Tibial artery (tissue), 4 donors: ENCODE measurements at regions not wholly inside any gene's neighbourhood (a gene's known extent, or its start where the extent isn't known, plus 50 kb on each side); places are given as distances from the start of the nearest gene placed in this dataset.
"Not testable (repeated sequence)": the region's sequence is repeated elsewhere in the genome, so short reads cannot be mapped to it uniquely, and the experiment has no call there.

Experiments used
- DNase-seq, 2 donors: peaks; one replicate each; pipeline ENCODE4 v3.0.0-alpha.2; 2019
- H3K27ac ChIP-seq, 2 donors: fragments of 200-600 bp; sonication (generic) in 1 of 2; 1 replicate in 1 of 2; 2 replicates in 1 of 2; pipeline ENCODE4 v1.5.1; 2018 to 2019; ENCODE audit warnings: mild to moderate bottlenecking in 1 of 2
- H3K27me3 ChIP-seq, 2 donors: fragments of 200-600 bp; sonication (generic) in 1 of 2; one replicate each; pipeline versions ENCODE4 v1.5.1 to v1.6.0; 2016 to 2019
- H3K36me3 ChIP-seq, 3 donors: fragments of 200-600 bp; sonication (generic) in 2 of 3; one replicate each; pipeline ENCODE4 v1.5.1; 2016 to 2019; ENCODE audit warnings: mild to moderate bottlenecking in 2 of 3
- H3K4me1 ChIP-seq, 4 donors: fragments of 200-600 bp; sonication (generic) in 2 of 4; 1 replicate in 3 of 4; 2 replicates in 1 of 4; pipeline ENCODE4 v1.5.1; 2016 to 2019
- H3K4me3 ChIP-seq, 2 donors: fragments of 200-600 bp; sonication (generic) in 1 of 2; 1 replicate in 1 of 2; 2 replicates in 1 of 2; pipeline ENCODE4 v1.5.1; 2018 to 2019; ENCODE audit warnings: mild to moderate bottlenecking in 2 of 2
- H3K9me3 ChIP-seq, 3 donors: fragments of 200-600 bp; sonication (generic) in 1 of 3; one replicate each; pipeline ENCODE4 v1.5.1; 2016 to 2019
- intact Hi-C: fragments of 100-400 bp; cut with DNase I; formaldehyde crosslinking; loops from one replicate; pipeline ENCODE4 v1.15.0; 2023; ENCODE audit warnings: low total_unique reads
- TF ChIP-seq, protein P1 (sequence below), 2 experiments: fragments of 200-600 bp in 1 of 2; fragments of 450-650 bp in 1 of 2; IDR thresholded peaks; one replicate each; pipeline ENCODE4 v1.5.1; 2017 to 2019; ENCODE audit warnings: antibody characterized with exemption in 2 of 2, mild to moderate bottlenecking in 1 of 2, moderate library complexity in 1 of 2

DNA sequence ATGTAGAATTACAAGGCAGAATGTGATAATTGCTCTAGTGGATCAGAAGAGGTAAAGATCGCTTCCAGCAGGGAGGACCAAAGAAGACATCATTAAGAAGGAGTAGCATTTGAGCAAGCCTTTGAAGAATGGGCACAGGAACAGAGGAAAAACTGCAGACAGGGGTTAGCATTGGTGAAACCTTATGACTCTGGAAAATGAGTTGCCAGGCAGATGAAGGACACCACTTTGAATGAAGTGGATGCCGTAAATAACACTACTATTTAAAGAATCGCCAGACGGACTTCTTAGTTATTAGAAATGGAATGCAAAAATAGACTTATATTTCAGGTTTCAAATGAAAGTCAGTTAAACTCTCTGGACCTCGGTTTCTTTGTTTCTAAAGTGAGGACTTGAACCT, 727.7 kb downstream of the USP25 start:
- no peak for DNase-seq
- intact Hi-C loops, result no loop called here
- no peak overlapping the region for H3K27ac ChIP-seq
- H3K4me3 ChIP-seq, result no peak overlapping the region
- no peaks in the 10 kb centered on the region for H3K36me3 ChIP-seq
- TF ChIP-seq, protein P1, sequence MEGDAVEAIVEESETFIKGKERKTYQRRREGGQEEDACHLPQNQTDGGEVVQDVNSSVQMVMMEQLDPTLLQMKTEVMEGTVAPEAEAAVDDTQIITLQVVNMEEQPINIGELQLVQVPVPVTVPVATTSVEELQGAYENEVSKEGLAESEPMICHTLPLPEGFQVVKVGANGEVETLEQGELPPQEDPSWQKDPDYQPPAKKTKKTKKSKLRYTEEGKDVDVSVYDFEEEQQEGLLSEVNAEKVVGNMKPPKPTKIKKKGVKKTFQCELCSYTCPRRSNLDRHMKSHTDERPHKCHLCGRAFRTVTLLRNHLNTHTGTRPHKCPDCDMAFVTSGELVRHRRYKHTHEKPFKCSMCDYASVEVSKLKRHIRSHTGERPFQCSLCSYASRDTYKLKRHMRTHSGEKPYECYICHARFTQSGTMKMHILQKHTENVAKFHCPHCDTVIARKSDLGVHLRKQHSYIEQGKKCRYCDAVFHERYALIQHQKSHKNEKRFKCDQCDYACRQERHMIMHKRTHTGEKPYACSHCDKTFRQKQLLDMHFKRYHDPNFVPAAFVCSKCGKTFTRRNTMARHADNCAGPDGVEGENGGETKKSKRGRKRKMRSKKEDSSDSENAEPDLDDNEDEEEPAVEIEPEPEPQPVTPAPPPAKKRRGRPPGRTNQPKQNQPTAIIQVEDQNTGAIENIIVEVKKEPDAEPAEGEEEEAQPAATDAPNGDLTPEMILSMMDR (IDR thresholded peaks at IDR 0.05), result no peak
- no peaks in the 10 kb centered on the region for H3K27me3 ChIP-seq
- peaks cover 0 to 9% (median 6%) of the 10 kb centered on the region in 4 donors for H3K4me1 ChIP-seq
- no peaks in the 10 kb centered on the region for H3K9me3 ChIP-seq

DNA sequence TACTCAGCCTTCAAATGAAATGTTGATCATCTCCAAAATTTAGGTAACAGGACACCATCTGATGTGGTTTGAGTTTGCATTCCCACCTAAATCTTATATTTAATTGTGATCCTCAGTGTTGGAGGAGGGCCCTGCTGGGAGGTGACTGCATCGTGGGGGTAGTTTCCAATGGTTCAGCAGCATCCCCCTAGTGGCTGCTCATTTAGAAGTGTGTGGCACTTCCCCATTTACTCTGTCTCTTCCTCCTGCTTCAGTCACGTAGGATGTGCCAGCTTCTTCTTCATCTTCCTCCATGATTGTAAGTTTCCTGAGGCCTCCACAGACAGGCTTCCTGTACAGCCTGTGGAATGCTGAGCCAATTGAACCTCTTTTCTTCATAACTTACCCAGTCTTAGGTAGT, 731.2 kb downstream of the USP25 start:
- intact Hi-C loops, result no loop called here
- Histone ChIP-seq H3K9me3 (no peaks in the 10 kb centered on the region), H3K36me3 (no peaks in the 10 kb centered on the region), H3K27me3 (no peaks in the 10 kb centered on the region), H3K4me1 (peaks cover 0 to 6% (median 2%) of the 10 kb centered on the region in 4 donors), H3K27ac (no peak overlapping the region), H3K4me3 (no peak overlapping the region)
- DNase-seq, result no peak
- TF ChIP-seq, protein P1 (IDR thresholded peaks at IDR 0.05), result no peak

- DNase-seq, result not testable (repeated sequence)
Measured at GRCh38 chr21:16464211-16464889, 734.6 kb downstream of the USP25 start.

DNA sequence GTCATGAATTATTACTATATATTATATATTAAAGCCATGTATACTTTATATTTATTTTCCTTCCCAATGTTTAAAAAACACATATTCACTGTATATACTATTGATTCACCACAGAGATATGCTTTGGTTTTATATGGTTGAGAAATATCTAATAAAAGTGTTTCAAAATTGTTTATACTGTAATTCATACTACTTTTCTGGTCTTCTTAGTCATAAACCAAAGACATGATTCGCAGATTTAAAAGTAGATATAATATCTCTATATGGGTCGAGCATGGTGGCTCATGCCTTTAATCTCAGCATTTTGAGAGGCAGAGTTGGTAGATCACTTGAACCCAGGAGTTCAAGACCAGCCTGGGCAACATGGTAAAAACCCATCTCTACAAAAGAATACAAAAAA, 738.4 kb downstream of the USP25 start:
- H3K9me3 ChIP-seq, result no peaks in the 10 kb centered on the region
- H3K36me3 ChIP-seq, result no peaks in the 10 kb centered on the region
- TF ChIP-seq, protein P1 (IDR thresholded peaks at IDR 0.05), result no peak
- no peaks in the 10 kb centered on the region for H3K27me3 ChIP-seq
- DNase-seq, result no peak
- intact Hi-C loops, result no loop called here
- H3K4me3 ChIP-seq, result no peak overlapping the region
- no peak overlapping the region for H3K27ac ChIP-seq
- H3K4me1 ChIP-seq, result peaks cover 0 to 2% (median 0%) of the 10 kb centered on the region in 4 donors

More at GRCh38 chr21:16464211-16464889, 734.6 kb downstream of the USP25 start:
- H3K27me3 ChIP-seq, H3K4me3 ChIP-seq, H3K36me3 ChIP-seq, H3K27ac ChIP-seq, intact Hi-C loops, H3K4me1 ChIP-seq, H3K9me3 ChIP-seq: not testable (repeated sequence)

DNA sequence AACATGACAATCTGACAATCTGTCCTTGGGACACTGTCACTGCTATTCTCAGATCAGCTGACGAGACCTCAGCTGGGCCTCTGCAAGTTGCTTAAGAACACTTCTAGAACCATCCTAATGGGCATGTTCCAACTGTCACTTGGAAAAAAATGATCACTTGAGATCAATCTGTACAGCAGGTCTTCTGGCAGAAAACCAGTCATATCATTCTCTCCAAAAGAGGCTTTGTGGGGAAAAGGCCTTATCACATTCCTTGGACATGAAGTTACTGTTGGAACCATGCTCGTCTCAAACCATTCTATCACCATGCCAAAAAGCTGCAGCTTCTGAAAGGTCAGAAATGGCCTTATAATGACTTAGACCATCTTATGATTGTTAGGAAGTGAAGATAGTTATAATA, 744.2 kb downstream of the USP25 start:
- peaks cover 0 to under 1% (median 0%) of the 10 kb centered on the region in 3 donors for H3K9me3 ChIP-seq
- intact Hi-C loops, result no loop called here
- TF ChIP-seq, protein P1 (IDR thresholded peaks at IDR 0.05), result no peak
- H3K4me1 ChIP-seq, result peaks cover 0 to 26% (median 5%) of the 10 kb centered on the region in 4 donors
- no peak overlapping the region for H3K4me3 ChIP-seq
- H3K36me3 ChIP-seq, result no peaks in the 10 kb centered on the region
- no peak for DNase-seq
- H3K27me3 ChIP-seq, result no peaks in the 10 kb centered on the region
- peak overlapping the region in 1 of 2 donors; percentile 39 for H3K27ac ChIP-seq

GRCh38 chr21:16476056-16476825, 746.5 kb downstream of the USP25 start:
- TF ChIP-seq, protein P1 (IDR thresholded peaks at IDR 0.05), result no peak
- Histone ChIP-seq H3K9me3 (peaks cover 0 to 12% (median 0%) of the 10 kb centered on the region in 3 donors), H3K36me3 (no peaks in the 10 kb centered on the region), H3K27ac (no peak overlapping the region), H3K4me3 (no peak overlapping the region), H3K27me3 (no peaks in the 10 kb centered on the region), H3K4me1 (peaks cover 0 to 26% (median 5%) of the 10 kb centered on the region in 4 donors)
- no peak for DNase-seq
- intact Hi-C loops, result no loop called here
